H1 (cell line): ENCODE measurements at regions not wholly inside any gene's neighbourhood (a gene's known extent, or its start where the extent isn't known, plus 50 kb on each side); places are given as distances from the start of the nearest gene placed in this dataset.

ENCODE experiments used
- CTCF ChIA-PET: fragments of 300-600 bp; sonication (Branson Sonifier 250); formaldehyde crosslinking; loops from one replicate; lab custom pipeline; 2021; ENCODE audit not compliant: partially characterized antibody; lab: Charles Lee
- POLR2A ChIA-PET: fragments of 300-600 bp; sonication (Branson Sonifier 250); formaldehyde crosslinking; loops from one replicate; lab custom pipeline; 2021; ENCODE audit warnings: inconsistent platforms; ENCODE audit not compliant: partially characterized antibody; lab: Charles Lee
- DNase-seq, 2 experiments: peaks; one replicate each; pipeline versions ENCODE4 v3.0.0 to v3.0.0-alpha.2; 2010 to 2022; ENCODE audit warnings: low spot score in 2 of 2, low read depth in 1 of 2, mixed read lengths in 1 of 2
- FAIRE-seq: peaks from 2 replicates; lab custom pipeline; 2011; peaks lifted over from hg19 to GRCh38; lab: Jason Lieb, UNC
- H2AFZ ChIP-seq: 2 replicates; pipeline ENCODE4 v1.8.1; 2012; ENCODE audit warnings: low read length, inconsistent platforms
- H2AK5ac ChIP-seq: 2 replicates; pipeline ENCODE4 v1.6.1; 2013; ENCODE audit warnings: low read depth, low read length
- H2BK120ac ChIP-seq: replicated peaks from 2 replicates; pipeline ENCODE3; 2013; ENCODE audit warnings: low read depth, low read length, inconsistent platforms
- H2BK12ac ChIP-seq: 2 replicates; pipeline ENCODE4 v1.6.1; 2013; ENCODE audit warnings: low read depth, low read length
- H2BK15ac ChIP-seq: 2 replicates; pipeline ENCODE4 v1.6.1; 2013; ENCODE audit warnings: low read length
- H2BK20ac ChIP-seq: 2 replicates; pipeline ENCODE4 v1.6.1; 2013; ENCODE audit warnings: low read length
- H2BK5ac ChIP-seq: 2 replicates; pipeline ENCODE4 v1.6.1; 2013; ENCODE audit warnings: low read depth, low read length
- H3K14ac ChIP-seq: 2 replicates; pipeline ENCODE4 v1.6.1; 2013; ENCODE audit warnings: inconsistent platforms; ENCODE audit not compliant: insufficient read length
- H3K18ac ChIP-seq: 2 replicates; pipeline ENCODE4 v1.6.1; 2013; ENCODE audit warnings: low read length; ENCODE audit errors: extremely low read depth
- H3K23ac ChIP-seq: 2 replicates; pipeline ENCODE4 v1.6.1; 2013; ENCODE audit warnings: inconsistent platforms; ENCODE audit not compliant: insufficient read length
- H3K23me2 ChIP-seq: 2 replicates; pipeline ENCODE4 v1.6.1; 2013; ENCODE audit warnings: low read depth, low read length
- H3K27ac ChIP-seq: 2 replicates; pipeline ENCODE4 v1.6.1; 2011; ENCODE audit warnings: low read depth, low read length, inconsistent platforms
- H3K27me3 ChIP-seq, 4 experiments: replicated peaks in 1 of 4; 1 replicate in 1 of 4; 2 replicates in 3 of 4; pipeline versions ENCODE4 v1.6.1 to v1.8.1; 2011 to 2013; ENCODE audit warnings: low read length in 3 of 4, mild to moderate bottlenecking in 3 of 4, inconsistent platforms in 2 of 4, mixed read lengths in 2 of 4, moderate library complexity in 1 of 4; ENCODE audit not compliant: control insufficient read depth in 3 of 4, insufficient read depth in 3 of 4; ENCODE audit errors: extremely low read depth in 1 of 4
- H3K36me3 ChIP-seq, 4 experiments: 2 replicates each; pipeline versions ENCODE4 v1.6.1 to v1.8.1; 2011 to 2013; ENCODE audit warnings: mild to moderate bottlenecking in 4 of 4, low read length in 3 of 4, moderate library complexity in 2 of 4, control low read depth in 1 of 4, inconsistent platforms in 1 of 4; ENCODE audit not compliant: insufficient read depth in 4 of 4, control insufficient read depth in 2 of 4
- H3K4ac ChIP-seq: replicated peaks from 2 replicates; pipeline ENCODE3; 2013; ENCODE audit warnings: low read length, low read depth, mixed read lengths, inconsistent platforms; ENCODE audit not compliant: insufficient read length
- H3K4me1 ChIP-seq, 4 experiments: replicated peaks in 1 of 4; 1 replicate in 1 of 4; 2 replicates in 3 of 4; pipeline versions ENCODE4 v1.6.1 to v1.8.1; 2011 to 2013; ENCODE audit warnings: low read length in 3 of 4, inconsistent platforms in 2 of 4, mixed read lengths in 1 of 4; ENCODE audit not compliant: insufficient read depth in 4 of 4, control insufficient read depth in 3 of 4
- H3K4me2 ChIP-seq, 2 experiments: 2 replicates each; pipeline versions ENCODE4 v1.6.1 to v1.8.1; 2011 to 2013; ENCODE audit warnings: low read depth in 2 of 2, low read length in 2 of 2, control low read depth in 1 of 2, inconsistent platforms in 1 of 2, mild to moderate bottlenecking in 1 of 2; ENCODE audit not compliant: insufficient read depth in 1 of 2
- H3K4me3 ChIP-seq, 4 experiments: fragments of 200-600, 300-600 bp in 1 of 4; sonication (generic), shearing (Covaris generic), sonication (Bioruptor Twin) in 1 of 4; 2 replicates each; pipeline versions ENCODE4 v1.5.1 to v1.8.1; 2011 to 2016; ENCODE audit warnings: low read length in 4 of 4, low read depth in 3 of 4, control low read depth in 2 of 4, inconsistent platforms in 2 of 4, mild to moderate bottlenecking in 2 of 4, mixed read lengths in 1 of 4, moderate library complexity in 1 of 4; ENCODE audit not compliant: insufficient read depth in 2 of 4; ENCODE audit errors: extremely low read depth in 1 of 4
- H3K56ac ChIP-seq: replicated peaks from 2 replicates; pipeline ENCODE3; 2013; ENCODE audit warnings: low read depth, mild to moderate bottlenecking, mixed read lengths, low read length, inconsistent platforms; ENCODE audit not compliant: insufficient read length
- H3K79me1 ChIP-seq: 2 replicates; pipeline ENCODE4 v1.6.1; 2013; ENCODE audit warnings: low read depth, low read length, control low read depth
- H3K79me2 ChIP-seq, 2 experiments: 2 replicates each; pipeline versions ENCODE4 v1.6.1 to v1.8.1; 2012 to 2013; ENCODE audit warnings: low read length in 2 of 2, mild to moderate bottlenecking in 2 of 2, inconsistent platforms in 1 of 2; ENCODE audit not compliant: insufficient read depth in 2 of 2, control insufficient read depth in 1 of 2
- H3K9ac ChIP-seq, 4 experiments: replicated peaks in 1 of 4; 1 replicate in 1 of 4; 2 replicates in 3 of 4; pipeline versions ENCODE4 v1.6.1 to v1.8.1; 2011 to 2013; ENCODE audit warnings: low read depth in 3 of 4, low read length in 3 of 4, control low read depth in 2 of 4, mild to moderate bottlenecking in 2 of 4, moderate library complexity in 2 of 4, inconsistent platforms in 1 of 4; ENCODE audit errors: extremely low read depth in 1 of 4
- H3K9me3 ChIP-seq, 2 experiments: 2 replicates each; pipeline versions ENCODE4 v1.6.1 to v1.8.1; 2012 to 2013; ENCODE audit warnings: mild to moderate bottlenecking in 2 of 2, moderate library complexity in 2 of 2, control low read depth in 1 of 2, inconsistent platforms in 1 of 2, low read depth in 1 of 2, low read length in 1 of 2, mixed read lengths in 1 of 2; ENCODE audit not compliant: insufficient read depth in 2 of 2
- H4K20me1 ChIP-seq, 2 experiments: replicated peaks in 1 of 2; 2 replicates each; pipeline versions ENCODE3 to v1.8.1; 2011 to 2013; ENCODE audit warnings: inconsistent platforms in 2 of 2, low read length in 2 of 2, mild to moderate bottlenecking in 1 of 2; ENCODE audit not compliant: insufficient read depth in 2 of 2, control insufficient read depth in 1 of 2
- H4K5ac ChIP-seq: 2 replicates; pipeline ENCODE4 v1.6.1; 2013; ENCODE audit warnings: low read length, low read depth, mixed read lengths, inconsistent platforms; ENCODE audit not compliant: insufficient read length
- H4K8ac ChIP-seq: 2 replicates; pipeline ENCODE4 v1.8.0; 2013; ENCODE audit warnings: mild to moderate bottlenecking, moderate library complexity, low read length, inconsistent platforms; ENCODE audit not compliant: insufficient read depth; ENCODE audit errors: extremely low read depth
- H4K91ac ChIP-seq: replicated peaks from 2 replicates; pipeline ENCODE3; 2013; ENCODE audit warnings: low read length, mixed read lengths, inconsistent platforms; ENCODE audit not compliant: insufficient read length
- ASH2L ChIP-seq: fragments of 200-600, 300-600 bp; sonication (generic); IDR thresholded peaks from one replicate; pipeline ENCODE4 v1.7.1; 2017; ENCODE audit warnings: low read length
- CBX8 ChIP-seq: fragments of 300-800, 300-1000 bp; sonication (generic); IDR thresholded peaks from 2 replicates; pipeline ENCODE4 v1.7.1; 2016; ENCODE audit warnings: low read depth, low read length, borderline replicate concordance
- CEBPB ChIP-seq: IDR thresholded peaks from 2 replicates; pipeline ENCODE4 v1.6.1; 2012; ENCODE audit warnings: low read depth, low read length
- CHD2 ChIP-seq: IDR thresholded peaks from 2 replicates; pipeline ENCODE4 v1.6.1; 2012; ENCODE audit warnings: low read length, improper control_type of control experiment
- FOSL1 ChIP-seq: IDR thresholded peaks from 2 replicates; pipeline ENCODE4 v1.6.1; 2011; ENCODE audit warnings: mild to moderate bottlenecking, low read depth, low read length, moderate library complexity; ENCODE audit not compliant: insufficient read depth
- JUN ChIP-seq: IDR thresholded peaks from 2 replicates; pipeline ENCODE4 v1.6.1; 2011; ENCODE audit warnings: low read depth, mild to moderate bottlenecking, improper control_type of control experiment, low read length
- KDM1A ChIP-seq: fragments of 200-600, 300-600 bp; sonication (generic); IDR thresholded peaks from 2 replicates; pipeline ENCODE4 v1.7.1; 2016; ENCODE audit warnings: mild to moderate bottlenecking, low read length, borderline replicate concordance
- PHF8 ChIP-seq: fragments of 200-600 bp; sonication (generic); conservative IDR thresholded peaks from 2 replicates; pipeline ENCODE4 v1.7.1; 2012; ENCODE audit warnings: low read depth, mild to moderate bottlenecking, inconsistent platforms, low read length, moderate library complexity
- POLR2AphosphoS5 ChIP-seq: IDR thresholded peaks from 2 replicates; pipeline ENCODE4 v1.6.1; 2011; ENCODE audit warnings: low read depth, low read length
- SIX5 ChIP-seq: IDR thresholded peaks from 2 replicates; pipeline ENCODE4 v1.6.1; 2011; ENCODE audit warnings: mild to moderate bottlenecking, low read depth, low read length
- TBP ChIP-seq: IDR thresholded peaks from 2 replicates; pipeline ENCODE4 v1.6.1; 2011; ENCODE audit warnings: low read depth, low read length, improper control_type of control experiment
- TEAD4 ChIP-seq: IDR thresholded peaks from 2 replicates; pipeline ENCODE4 v1.6.1; 2012; ENCODE audit warnings: low read depth, low read length, inconsistent platforms, mixed read lengths
- WGBS, 2 experiments: shearing (Covaris generic) in 1 of 2; methylation state at CpG; one replicate each; pipeline versions ENCODE4 v1.1.6 to v1.1.7; 2013 to 2015; ENCODE audit warnings: low lambda C conversion rate in 2 of 2, mixed read lengths in 2 of 2, inconsistent platforms in 1 of 2, low coverage in 1 of 2, missing lambda C conversion rate in 1 of 2; ENCODE audit not compliant: insufficient replicate concordance in 2 of 2, insufficient coverage in 1 of 2, insufficient read length in 1 of 2; ENCODE audit errors: extremely low coverage in 1 of 2, missing lambda C conversion rate in 1 of 2; 5-methylcytosine and 5-hydroxymethylcytosine counted together

GRCh38 chr6:142613981-142614380, 312.2 kb downstream of the ADGRG6 start:
- H3K4me3 ChIP-seq: no peak overlapping the region
- no peak overlapping the region for H3K14ac ChIP-seq
- H2BK5ac ChIP-seq: no peak overlapping the region
- CTCF ChIA-PET: interaction anchor here (0.6 to 1.0 kb wide), 2 partner anchors 11 to 31 kb away, joined by 3 read pairs; no protein-coding TSS in a partner anchor
- H4K5ac ChIP-seq: no peak overlapping the region
- no peaks in the 10 kb centered on the region for H4K20me1 ChIP-seq
- H3K9ac ChIP-seq: no peak overlapping the region
- no peak overlapping the region for H2AK5ac ChIP-seq
- no peak overlapping the region for H2BK20ac ChIP-seq
- H3K18ac ChIP-seq: no peak overlapping the region
- no peaks in the 10 kb centered on the region for H3K9me3 ChIP-seq
- H3K23ac ChIP-seq: no peak overlapping the region
- H3K27ac ChIP-seq: no peak overlapping the region
- no peak for TF ChIP-seq TBP
- no peak for TF ChIP-seq KDM1A
- no peak for TF ChIP-seq CHD2
- no peak for TF ChIP-seq JUN
- TF ChIP-seq TEAD4: no peak
- TF ChIP-seq PHF8: no peak
- TF ChIP-seq FOSL1: no peak
- TF ChIP-seq ASH2L: no peak
- TF ChIP-seq CEBPB: no peak
- TF ChIP-seq POLR2AphosphoS5: no peak
- TF ChIP-seq CBX8: no peak
- TF ChIP-seq SIX5: no peak
- TF ChIP-seq, all 59 proteins: peak for 0
- H3K27me3 ChIP-seq: no peaks in the 10 kb centered on the region
- H3K79me2 ChIP-seq: no peaks in the 10 kb centered on the region
- DNase-seq (no peak), FAIRE-seq (no peak)
- H3K56ac ChIP-seq: no peak overlapping the region
- no peak overlapping the region for H4K8ac ChIP-seq
- no peak overlapping the region for H2BK12ac ChIP-seq
- no peak overlapping the region for H2BK120ac ChIP-seq
- 93% methylated on average over 2 of the region's 2 CpGs; no CpG with 5 or more reads in 1 of the 2 experiments for WGBS, 2 experiments
- peak overlapping the region; percentile 4 for H3K4ac ChIP-seq
- H3K23me2 ChIP-seq: no peaks in the 10 kb centered on the region
- no peaks in the 10 kb centered on the region for H3K36me3 ChIP-seq
- H3K79me1 ChIP-seq: no peaks in the 10 kb centered on the region
- no peak overlapping the region for H3K4me2 ChIP-seq
- no peak overlapping the region for H2BK15ac ChIP-seq
- no peak overlapping the region for H4K91ac ChIP-seq
- no peak overlapping the region for H2AFZ ChIP-seq
- no peaks in the 10 kb centered on the region for H3K4me1 ChIP-seq
- POLR2A ChIA-PET: no interaction called here
